RCC 7860 (cell line): ENCODE measurements at regions not wholly inside any gene's neighbourhood (a gene's known extent, or its start where the extent isn't known, plus 50 kb on each side); places are given as distances from the start of the nearest gene placed in this dataset.
"Not testable (repeated sequence)": the region's sequence is repeated elsewhere in the genome, so short reads cannot be mapped to it uniquely, and the experiment has no call there.

Experiments used
- DNase-seq: peaks from one replicate; pipeline ENCODE4 v3.0.0-alpha.2; 2015; ENCODE audit warnings: low spot score
- FAIRE-seq: peaks from 2 replicates; lab custom pipeline; 2012; peaks lifted over from hg19 to GRCh38; lab: Jason Lieb, UNC

- not testable (repeated sequence) for DNase-seq, FAIRE-seq
Measured at GRCh38 chr7:131938788-131939187, 382.4 kb upstream of the PODXL start.

GRCh38 chr7:131937868-131938267 lies 381.4 kb upstream of the PODXL start:
- FAIRE-seq (no peak), DNase-seq (no peak)

- FAIRE-seq, result no peak
- no peak for DNase-seq
Measured at GRCh38 chr7:131935180-131935579, 378.8 kb upstream of the PODXL start.

- FAIRE-seq, result no peak
Measured at GRCh38 chr7:131934452-131934851, 378.0 kb upstream of the PODXL start.

GRCh38 chr7:131933751-131934289 lies 377.4 kb upstream of the PODXL start:
- DNase-seq (no peak), FAIRE-seq (no peak)

More at GRCh38 chr7:131934452-131934851, 378.0 kb upstream of the PODXL start:
- no peak for DNase-seq

GRCh38 chr7:131933219-131933618 lies 376.8 kb upstream of the PODXL start:
- FAIRE-seq, DNase-seq: not testable (repeated sequence)

- no peak for DNase-seq
- no peak for FAIRE-seq
Measured at GRCh38 chr7:131932271-131932670, 375.8 kb upstream of the PODXL start.

GRCh38 chr7:131931370-131931769 lies 374.9 kb upstream of the PODXL start:
- no peak for FAIRE-seq
- no peak for DNase-seq

GRCh38 chr7:131929632-131930031 lies 373.2 kb upstream of the PODXL start:
- DNase-seq (no peak), FAIRE-seq (no peak)

- no peak for FAIRE-seq
Measured at GRCh38 chr7:131927770-131928423, 371.5 kb upstream of the PODXL start.

GRCh38 chr7:131925636-131926035 lies 369.2 kb upstream of the PODXL start:
- FAIRE-seq, result no peak

More at GRCh38 chr7:131927770-131928423, 371.5 kb upstream of the PODXL start:
- DNase-seq, result no peak

GRCh38 chr7:131924857-131925256 lies 368.4 kb upstream of the PODXL start:
- DNase-seq, result no peak
- FAIRE-seq, result no peak

More at GRCh38 chr7:131925636-131926035, 369.2 kb upstream of the PODXL start:
- no peak for DNase-seq

- DNase-seq, FAIRE-seq: not testable (repeated sequence)
Measured at GRCh38 chr7:131922948-131923347, 366.5 kb upstream of the PODXL start.

GRCh38 chr7:131921016-131921415 lies 364.6 kb upstream of the PODXL start:
- DNase-seq (no peak), FAIRE-seq (no peak)

- no peak for FAIRE-seq
Measured at GRCh38 chr7:131919920-131920709, 363.7 kb upstream of the PODXL start.

GRCh38 chr7:131911112-131911511 lies 354.7 kb upstream of the PODXL start:
- DNase-seq, result no peak
- no peak for FAIRE-seq

More at GRCh38 chr7:131919920-131920709, 363.7 kb upstream of the PODXL start:
- DNase-seq, result no peak

GRCh38 chr7:131909151-131909768 lies 352.8 kb upstream of the PODXL start:
- DNase-seq (no peak), FAIRE-seq (no peak)

- DNase-seq, result no peak
- FAIRE-seq, result no peak
Measured at GRCh38 chr7:131908714-131909113, 352.3 kb upstream of the PODXL start.

GRCh38 chr7:131905471-131905973 lies 349.1 kb upstream of the PODXL start:
- DNase-seq, result no peak
- FAIRE-seq, result no peak

GRCh38 chr7:131904760-131905327 lies 348.4 kb upstream of the PODXL start:
- FAIRE-seq (no peak), DNase-seq (no peak)

- FAIRE-seq (no peak), DNase-seq (no peak)
Measured at GRCh38 chr7:131903315-131903714, 346.9 kb upstream of the PODXL start.
